ENCODE measurements at regions not wholly inside any gene's neighbourhood (a gene's known extent, or its start where the extent isn't known, plus 50 kb on each side); places are given as distances from the start of the nearest gene placed in this dataset.
"Not testable (repeated sequence)": the region's sequence is repeated elsewhere in the genome, so short reads cannot be mapped to it uniquely, and the experiment has no call there.

DNA sequence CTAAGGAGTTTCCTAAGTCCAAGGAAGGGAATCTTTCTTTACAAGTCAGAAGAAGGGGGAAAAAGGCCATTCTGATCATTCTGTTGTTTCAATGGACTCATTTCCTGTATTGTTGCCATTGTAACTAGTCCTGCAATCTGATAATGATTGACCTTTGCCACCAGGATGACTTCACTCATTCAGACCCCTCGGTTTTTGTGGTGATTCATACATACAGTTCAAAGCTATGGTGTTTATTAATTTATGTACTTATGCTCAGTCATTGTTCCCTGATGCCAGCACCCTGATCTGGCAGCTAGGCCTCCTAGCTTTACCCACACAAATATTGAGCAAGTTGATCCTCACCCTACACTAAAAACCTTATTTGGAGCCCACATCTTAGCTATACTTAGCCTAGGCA is 57.6 kb upstream of the ZNF519 start:
- DNase-seq (ENCODE audit: low read depth): no peak

DNA sequence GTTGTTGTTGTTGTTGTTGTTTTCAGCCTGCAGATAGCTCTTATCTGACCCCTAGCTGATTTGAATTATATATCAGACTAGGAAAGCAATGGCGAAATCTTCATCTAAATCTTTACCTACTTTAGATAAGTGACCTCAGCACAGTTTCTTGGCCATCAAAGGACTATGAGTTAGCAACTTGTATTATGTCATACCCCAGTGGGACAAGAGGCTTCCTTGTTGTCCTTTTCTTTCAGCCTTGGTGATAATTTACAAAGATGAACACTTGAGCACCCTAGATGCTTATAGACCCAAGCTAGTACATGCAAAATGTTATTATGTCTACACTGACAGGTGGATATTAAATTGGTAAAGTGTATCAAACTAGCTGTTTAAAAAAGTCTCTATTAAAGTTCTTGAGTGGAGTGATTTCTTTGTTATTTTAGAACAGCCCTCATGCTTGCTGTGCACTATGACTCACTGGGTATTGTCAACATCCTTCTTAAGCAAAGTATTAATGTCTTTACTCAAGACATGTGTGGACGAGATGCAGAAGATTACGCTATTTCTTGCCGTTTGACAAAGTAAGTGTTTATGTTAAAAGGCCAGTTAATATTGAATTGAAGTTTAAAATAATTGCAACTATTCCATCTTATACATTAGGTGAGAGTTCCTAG is 56.6 kb upstream of the ZNF519 start:
- not testable (repeated sequence) for DNase-seq (ENCODE audit: low read depth)
